Breast epithelium (tissue), 4 donors: ENCODE measurements at regions not wholly inside any gene's neighbourhood (a gene's known extent, or its start where the extent isn't known, plus 50 kb on each side); places are given as distances from the start of the nearest gene placed in this dataset.

Source experiments
- DNase-seq, 2 donors: peaks; one replicate each; pipeline ENCODE4 v3.0.0-alpha.2; 2019; ENCODE audit warnings: low spot score in 2 of 2
- H3K27ac ChIP-seq, 2 donors: fragments of 200-600 bp; sonication (generic) in 1 of 2; one replicate each; pipeline ENCODE4 v1.5.1; 2016 to 2019; ENCODE audit warnings: mild to moderate bottlenecking in 1 of 2
- H3K27me3 ChIP-seq, 2 donors: fragments of 200-600 bp; sonication (generic) in 1 of 2; one replicate each; pipeline versions ENCODE4 v1.5.1 to v1.6.0; 2017 to 2019; ENCODE audit warnings: control low read depth in 1 of 2, mild to moderate bottlenecking in 1 of 2
- H3K36me3 ChIP-seq: fragments of 200-600 bp; one replicate; pipeline ENCODE4 v1.5.1; 2019
- H3K4me1 ChIP-seq, 2 donors: fragments of 200-600 bp; sonication (generic); one replicate each; pipeline ENCODE4 v1.5.1; 2016 to 2019; ENCODE audit warnings: control low read depth in 1 of 2
- H3K4me3 ChIP-seq, 3 donors: fragments of 200-600 bp; sonication (generic); 1 replicate in 2 of 3; 2 replicates in 1 of 3; pipeline ENCODE4 v1.5.1; 2016 to 2019; ENCODE audit warnings: mild to moderate bottlenecking in 3 of 3, moderate library complexity in 2 of 3
- H3K9me3 ChIP-seq, 2 donors: fragments of 200-600 bp; sonication (generic) in 1 of 2; one replicate each; pipeline ENCODE4 v1.5.1; 2016 to 2019; ENCODE audit warnings: control low read depth in 1 of 2
- POLR2A ChIP-seq: fragments of 450-650 bp; IDR thresholded peaks from one replicate; pipeline ENCODE4 v1.6.1; 2016; ENCODE audit warnings: antibody characterized with exemption, mild to moderate bottlenecking, moderate library complexity
- POLR2AphosphoS5 ChIP-seq, 3 donors: sonication (generic); formaldehyde crosslinking; IDR thresholded peaks; one replicate each; pipeline ENCODE4 v1.6.1; 2017; ENCODE audit warnings: antibody characterized with exemption in 3 of 3
- intact Hi-C: fragments of 100-400 bp; cut with DNase I; formaldehyde crosslinking; loops from one replicate; pipeline ENCODE4 v1.15.1; 2023; ENCODE audit warnings: low total_unique reads
- TF ChIP-seq, protein P1 (sequence below), 3 donors: fragments of 450-650 bp; IDR thresholded peaks; one replicate each; pipeline ENCODE4 v1.5.1; 2016 to 2017; ENCODE audit warnings: antibody characterized with exemption in 3 of 3, mild to moderate bottlenecking in 3 of 3, moderate library complexity in 3 of 3

DNA sequence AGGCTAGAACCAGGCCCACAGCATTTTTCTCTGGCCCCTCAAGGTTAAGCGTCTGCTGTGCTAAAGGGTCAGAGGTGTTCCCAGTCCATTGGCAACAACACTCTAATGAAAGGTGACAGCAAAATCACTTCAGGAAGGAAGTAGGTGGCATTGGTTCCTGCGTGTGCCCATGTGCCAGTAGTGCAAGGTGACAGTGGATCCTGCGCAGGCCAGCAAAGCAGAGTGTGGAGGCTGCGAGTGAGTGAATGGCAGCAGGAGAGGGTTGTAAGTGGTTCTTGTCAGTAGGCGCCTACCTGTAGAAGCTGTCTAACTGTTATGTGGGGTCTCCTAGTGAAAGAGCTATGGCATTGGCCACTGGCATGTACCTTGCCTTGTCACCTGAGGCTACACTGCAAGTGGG lies 898.2 kb upstream of the TYRP1 start:
- DNase-seq = no peak
- Histone ChIP-seq H3K36me3 (no peaks in the 10 kb centered on the region), H3K27me3 (no peaks in the 10 kb centered on the region), H3K9me3 (peaks cover 0 to 5% of the 10 kb centered on the region in 2 donors), H3K4me3 (no peak overlapping the region), H3K27ac (no peak overlapping the region), H3K4me1 (no peaks in the 10 kb centered on the region)
- intact Hi-C loops = no loop called here
- no peak for TF ChIP-seq POLR2AphosphoS5 (IDR thresholded peaks at IDR 0.05)
- TF ChIP-seq, protein P1, sequence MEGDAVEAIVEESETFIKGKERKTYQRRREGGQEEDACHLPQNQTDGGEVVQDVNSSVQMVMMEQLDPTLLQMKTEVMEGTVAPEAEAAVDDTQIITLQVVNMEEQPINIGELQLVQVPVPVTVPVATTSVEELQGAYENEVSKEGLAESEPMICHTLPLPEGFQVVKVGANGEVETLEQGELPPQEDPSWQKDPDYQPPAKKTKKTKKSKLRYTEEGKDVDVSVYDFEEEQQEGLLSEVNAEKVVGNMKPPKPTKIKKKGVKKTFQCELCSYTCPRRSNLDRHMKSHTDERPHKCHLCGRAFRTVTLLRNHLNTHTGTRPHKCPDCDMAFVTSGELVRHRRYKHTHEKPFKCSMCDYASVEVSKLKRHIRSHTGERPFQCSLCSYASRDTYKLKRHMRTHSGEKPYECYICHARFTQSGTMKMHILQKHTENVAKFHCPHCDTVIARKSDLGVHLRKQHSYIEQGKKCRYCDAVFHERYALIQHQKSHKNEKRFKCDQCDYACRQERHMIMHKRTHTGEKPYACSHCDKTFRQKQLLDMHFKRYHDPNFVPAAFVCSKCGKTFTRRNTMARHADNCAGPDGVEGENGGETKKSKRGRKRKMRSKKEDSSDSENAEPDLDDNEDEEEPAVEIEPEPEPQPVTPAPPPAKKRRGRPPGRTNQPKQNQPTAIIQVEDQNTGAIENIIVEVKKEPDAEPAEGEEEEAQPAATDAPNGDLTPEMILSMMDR (IDR thresholded peaks at IDR 0.05) = no peak
- TF ChIP-seq POLR2A = no peak

DNA sequence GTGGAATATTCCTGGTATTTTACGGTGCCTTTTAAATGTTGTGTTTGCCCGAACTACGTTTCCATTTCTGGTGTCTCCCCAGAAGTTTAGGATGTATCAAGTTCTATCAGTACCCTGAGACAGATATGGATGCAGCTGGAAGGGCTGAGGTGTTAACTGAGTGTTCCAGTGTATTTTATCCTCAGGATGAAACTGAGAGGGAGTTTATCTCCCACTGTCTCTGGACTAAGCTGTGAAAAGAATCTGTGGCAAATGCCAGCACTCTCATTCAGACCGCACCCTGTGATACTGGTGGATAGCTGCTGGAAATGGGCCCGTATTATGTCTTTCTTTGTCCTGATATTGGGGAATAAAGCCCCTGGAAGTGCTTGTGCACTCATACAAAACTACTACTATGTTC lies 887.2 kb upstream of the TYRP1 start:
- Histone ChIP-seq H3K4me1 (no peaks in the 10 kb centered on the region), H3K27me3 (no peaks in the 10 kb centered on the region), H3K36me3 (no peaks in the 10 kb centered on the region), H3K27ac (no peak overlapping the region), H3K4me3 (no peak overlapping the region), H3K9me3 (peaks cover 0 to 6% of the 10 kb centered on the region in 2 donors)
- DNase-seq = no peak
- intact Hi-C loops = no loop called here
- TF ChIP-seq POLR2A = no peak
- TF ChIP-seq POLR2AphosphoS5 (IDR thresholded peaks at IDR 0.05) = no peak
- TF ChIP-seq, protein P1 (IDR thresholded peaks at IDR 0.05) = no peak

DNA sequence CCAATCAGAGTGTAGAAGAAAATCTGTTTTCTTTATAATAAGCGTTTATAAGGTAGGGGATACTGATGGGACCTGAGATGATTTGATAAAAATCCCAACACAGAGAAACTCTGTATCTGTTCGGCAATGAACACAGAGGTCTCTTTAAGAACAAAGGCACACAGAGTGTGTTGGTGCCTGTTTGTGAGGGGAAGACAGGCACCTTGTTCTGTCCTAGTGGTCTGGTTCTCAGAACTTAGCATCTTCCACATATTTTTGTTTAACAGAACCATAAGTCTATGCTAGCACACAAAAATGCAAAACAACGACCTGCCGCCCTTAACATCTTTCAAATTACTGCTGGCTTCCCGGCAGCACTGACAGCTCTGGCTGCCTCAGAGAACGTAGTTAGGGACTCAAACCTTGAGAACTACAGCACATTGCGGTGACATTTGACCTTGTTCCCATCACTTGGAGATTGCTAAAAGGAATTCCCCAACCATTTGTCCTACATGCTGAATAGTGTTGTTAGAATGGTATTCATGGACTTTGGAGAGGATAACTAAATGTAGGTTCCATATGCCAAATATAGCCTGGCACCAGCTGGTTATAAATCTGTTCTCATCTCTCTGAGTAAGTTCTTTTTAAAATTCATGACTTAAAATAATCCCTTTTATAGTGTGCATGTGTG lies 871.7 kb upstream of the TYRP1 start:
- Histone ChIP-seq H3K27me3 (no peaks in the 10 kb centered on the region), H3K27ac (no peak overlapping the region), H3K36me3 (no peaks in the 10 kb centered on the region), H3K4me3 (no peak overlapping the region), H3K4me1 (no peaks in the 10 kb centered on the region), H3K9me3 (no peaks in the 10 kb centered on the region)
- TF ChIP-seq, protein P1 (IDR thresholded peaks at IDR 0.05) = no peak
- TF ChIP-seq POLR2A (no peak), POLR2AphosphoS5 (IDR thresholded peaks at IDR 0.05) (no peak)
- intact Hi-C loops = no loop called here
- DNase-seq = no peak

DNA sequence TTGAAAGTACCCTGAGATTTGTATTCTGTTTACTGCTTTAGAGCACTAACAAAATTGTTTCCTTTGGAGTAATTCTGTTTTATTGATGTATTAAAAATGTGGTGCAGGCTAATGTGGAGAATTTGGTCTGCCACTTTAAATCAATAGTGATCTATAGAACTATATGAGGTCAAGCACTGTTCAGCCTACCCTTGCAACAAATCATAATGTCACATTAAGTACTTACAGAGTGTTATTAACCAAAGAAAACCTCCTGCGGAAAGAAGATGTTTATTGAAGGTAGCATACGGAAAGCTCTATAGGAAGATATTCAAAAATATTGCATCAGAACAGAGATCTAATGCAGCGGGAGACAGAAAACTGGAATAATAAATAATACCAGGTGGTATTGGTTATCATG lies 865.0 kb upstream of the TYRP1 start:
- Histone ChIP-seq H3K4me3 (no peak overlapping the region), H3K36me3 (no peaks in the 10 kb centered on the region), H3K27me3 (no peaks in the 10 kb centered on the region), H3K4me1 (no peaks in the 10 kb centered on the region), H3K9me3 (no peaks in the 10 kb centered on the region), H3K27ac (no peak overlapping the region)
- TF ChIP-seq POLR2A (no peak), POLR2AphosphoS5 (IDR thresholded peaks at IDR 0.05) (no peak)
- TF ChIP-seq, protein P1 (IDR thresholded peaks at IDR 0.05) = no peak
- intact Hi-C loops = no loop called here
- DNase-seq = no peak

DNA sequence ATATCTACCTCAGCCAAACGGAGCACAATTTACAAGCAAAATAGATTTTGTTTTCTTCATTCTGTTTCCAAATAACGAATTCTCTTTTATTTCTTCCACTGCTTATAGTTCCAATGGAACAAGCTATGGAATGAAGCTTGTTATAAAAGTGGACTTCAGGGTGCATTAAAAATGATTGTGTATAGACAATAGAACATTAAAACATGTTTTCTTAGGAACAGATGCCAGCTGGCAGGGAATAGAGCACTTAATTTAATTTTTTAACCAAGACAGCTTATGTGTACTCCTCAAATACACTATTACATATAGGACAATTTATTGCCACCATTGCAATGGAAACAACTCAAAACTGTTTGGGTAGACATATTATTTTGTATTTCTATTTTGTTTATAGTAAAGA lies 860.1 kb upstream of the TYRP1 start:
- H3K4me3 ChIP-seq = no peak overlapping the region
- peaks cover 0 to 16% of the 10 kb centered on the region in 2 donors for H3K9me3 ChIP-seq
- no peaks in the 10 kb centered on the region for H3K27me3 ChIP-seq
- H3K4me1 ChIP-seq = no peaks in the 10 kb centered on the region
- intact Hi-C loops = no loop called here
- no peaks in the 10 kb centered on the region for H3K36me3 ChIP-seq
- no peak for DNase-seq
- TF ChIP-seq POLR2AphosphoS5 (IDR thresholded peaks at IDR 0.05) (no peak), POLR2A (no peak)
- TF ChIP-seq, protein P1 (IDR thresholded peaks at IDR 0.05) = no peak
- H3K27ac ChIP-seq = no peak overlapping the region
